ENCODE measurements at regions not wholly inside any gene's neighbourhood (a gene's known extent, or its start where the extent isn't known, plus 50 kb on each side); places are given as distances from the start of the nearest gene placed in this dataset.
"Not testable (repeated sequence)": the region's sequence is repeated elsewhere in the genome, so short reads cannot be mapped to it uniquely, and the experiment has no call there.

GRCh38 chr3:152771120-152771519 lies 63.8 kb upstream of the P2RY1 start:
- no peak for ATAC-seq

GRCh38 chr3:152772674-152773225 lies 62.2 kb upstream of the P2RY1 start:
- ATAC-seq: no peak
- TF ChIP-seq ZNF70 (CRISPR knock-in tag; IDR thresholded peaks at IDR 0.05) (no peak), TCF4 (CRISPR knock-in tag; IDR thresholded peaks at IDR 0.05; ENCODE audit: borderline replicate concordance) (no peak), PPARA (CRISPR knock-in tag; IDR thresholded peaks at IDR 0.05; ENCODE audit: borderline replicate concordance) (no peak), PATZ1 (CRISPR knock-in tag; IDR thresholded peaks at IDR 0.05; ENCODE audit: borderline replicate concordance) (no peak), CSDC2 (CRISPR knock-in tag; IDR thresholded peaks at IDR 0.05) (no peak), CSRNP3 (CRISPR knock-in tag; IDR thresholded peaks at IDR 0.05) (no peak), CREB5 (CRISPR knock-in tag; IDR thresholded peaks at IDR 0.05; ENCODE audit: low read depth) (no peak), GLIS3 (CRISPR knock-in tag; IDR thresholded peaks at IDR 0.05) (no peak), ESRRG (CRISPR knock-in tag; IDR thresholded peaks at IDR 0.05) (no peak), OSR1 (CRISPR knock-in tag; IDR thresholded peaks at IDR 0.05) (no peak), ZC3H10 (CRISPR knock-in tag; IDR thresholded peaks at IDR 0.05) (no peak), TOX (CRISPR knock-in tag; IDR thresholded peaks at IDR 0.05; ENCODE audit: borderline replicate concordance) (no peak), ISL1 (CRISPR knock-in tag; IDR thresholded peaks at IDR 0.05) (no peak), RARB (CRISPR knock-in tag; IDR thresholded peaks at IDR 0.05) (no peak), SNAI2 (CRISPR knock-in tag; IDR thresholded peaks at IDR 0.05) (no peak), BACH2 (CRISPR knock-in tag; IDR thresholded peaks at IDR 0.05; ENCODE audit: borderline replicate concordance) (no peak), ZNF8 (CRISPR knock-in tag; IDR thresholded peaks at IDR 0.05) (no peak), ZNF565 (CRISPR knock-in tag; conservative IDR thresholded peaks at IDR 0.05; ENCODE audit: low read depth) (no peak)

More at GRCh38 chr3:152771120-152771519, 63.8 kb upstream of the P2RY1 start:
- no peak for TF ChIP-seq TSHZ2 (CRISPR knock-in tag; IDR thresholded peaks at IDR 0.05)
- no peak for TF ChIP-seq CSRNP3 (CRISPR knock-in tag; IDR thresholded peaks at IDR 0.05)
- TF ChIP-seq TCF4 (CRISPR knock-in tag; IDR thresholded peaks at IDR 0.05; ENCODE audit: borderline replicate concordance): no peak
- TF ChIP-seq ESRRG (CRISPR knock-in tag; IDR thresholded peaks at IDR 0.05): no peak
- TF ChIP-seq OSR1 (CRISPR knock-in tag; IDR thresholded peaks at IDR 0.05): no peak
- no peak for TF ChIP-seq ZFP30 (CRISPR knock-in tag; IDR thresholded peaks at IDR 0.05)
- no peak for TF ChIP-seq ZNF8 (CRISPR knock-in tag; IDR thresholded peaks at IDR 0.05)

- ATAC-seq: no peak
- TF ChIP-seq BACH2 (CRISPR knock-in tag; IDR thresholded peaks at IDR 0.05; ENCODE audit: borderline replicate concordance) (no peak), PATZ1 (CRISPR knock-in tag; IDR thresholded peaks at IDR 0.05; ENCODE audit: borderline replicate concordance) (no peak), PPARA (CRISPR knock-in tag; IDR thresholded peaks at IDR 0.05; ENCODE audit: borderline replicate concordance) (no peak), TCF4 (CRISPR knock-in tag; IDR thresholded peaks at IDR 0.05; ENCODE audit: borderline replicate concordance) (no peak)
Measured at GRCh38 chr3:152773633-152774032, 61.3 kb upstream of the P2RY1 start.

- ATAC-seq: not testable (repeated sequence)
Measured at GRCh38 chr3:152774230-152774629, 60.7 kb upstream of the P2RY1 start.

Measured in SK-N-SH treated with all-trans-retinoic acid at 6 μM for 48 hours (cell line).